ENCODE measurements at regions not wholly inside any gene's neighbourhood (a gene's known extent, or its start where the extent isn't known, plus 50 kb on each side); places are given as distances from the start of the nearest gene placed in this dataset.
"Not testable (repeated sequence)": the region's sequence is repeated elsewhere in the genome, so short reads cannot be mapped to it uniquely, and the experiment has no call there.

DNA sequence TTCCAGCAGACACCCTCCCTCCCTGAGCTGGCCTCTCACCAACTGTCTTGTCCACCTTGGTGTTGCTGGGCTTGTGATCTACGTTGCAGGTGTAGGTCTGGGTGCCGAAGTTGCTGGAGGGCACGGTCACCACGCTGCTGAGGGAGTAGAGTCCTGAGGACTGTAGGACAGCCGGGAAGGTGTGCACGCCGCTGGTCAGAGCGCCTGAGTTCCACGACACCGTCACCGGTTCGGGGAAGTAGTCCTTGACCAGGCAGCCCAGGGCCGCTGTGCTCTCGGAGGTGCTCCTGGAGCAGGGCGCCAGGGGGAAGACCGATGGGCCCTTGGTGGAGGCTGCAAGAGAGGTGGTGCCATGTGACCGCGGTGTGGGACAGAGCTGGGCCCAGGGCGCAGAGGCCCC lies 118.1 kb downstream of the TMEM121 start:
- intact Hi-C loops (cut with DNase I); H3K36me3 ChIP-seq (ENCODE audit: control insufficient read depth in 1 of 2, insufficient read depth in 2 of 2, low read length in 1 of 2); H3K4me1 ChIP-seq (ENCODE audit: control insufficient read depth in 1 of 2, insufficient read depth in 2 of 2, low read length in 2 of 2); DNase-seq; ATAC-seq (ENCODE audit: low FRiP score); H3K27ac ChIP-seq (ENCODE audit: low read depth in 1 of 2, low read length in 2 of 2); H3K27me3 ChIP-seq (ENCODE audit: control insufficient read depth in 1 of 2, insufficient read depth in 2 of 2, low read length in 1 of 2); H3K9me3 ChIP-seq (ENCODE audit: control insufficient read depth, low read length); H3K4me3 ChIP-seq (ENCODE audit: low read length in 2 of 2): not testable (repeated sequence)
- 92 to 93% methylated on average over 16 to 19 of the region's 19 CpGs for whole genome bisulfite sequencing, 2 donors

DNA sequence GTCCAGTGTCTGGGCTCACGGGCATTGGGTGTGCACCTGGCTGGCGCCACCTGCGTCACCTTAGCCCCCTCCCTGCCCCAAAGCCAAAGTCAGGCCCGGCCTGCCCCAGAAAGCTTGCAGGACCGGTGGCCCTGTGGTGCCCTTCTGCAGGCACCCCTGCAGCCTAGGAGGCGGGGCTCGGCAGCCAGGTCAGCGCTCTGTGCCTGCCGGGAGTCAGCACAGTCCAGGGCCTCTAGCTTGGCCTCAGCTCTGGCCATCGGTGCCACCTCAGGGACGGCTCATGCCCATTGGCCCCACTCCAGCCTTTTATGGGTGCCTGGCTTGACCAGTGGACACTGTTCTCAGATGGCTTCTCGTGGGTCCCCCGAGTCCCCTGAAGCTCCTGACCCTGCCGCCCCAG lies 118.5 kb downstream of the TMEM121 start:
- H3K4me3 ChIP-seq (ENCODE audit: low read length in 2 of 2); H3K27ac ChIP-seq (ENCODE audit: low read depth in 1 of 2, low read length in 2 of 2); H3K4me1 ChIP-seq (ENCODE audit: control insufficient read depth in 1 of 2, insufficient read depth in 2 of 2, low read length in 2 of 2); intact Hi-C loops (cut with DNase I); H3K9me3 ChIP-seq (ENCODE audit: control insufficient read depth, low read length); H3K27me3 ChIP-seq (ENCODE audit: control insufficient read depth in 1 of 2, insufficient read depth in 2 of 2, low read length in 1 of 2); ATAC-seq (ENCODE audit: low FRiP score); DNase-seq; H3K36me3 ChIP-seq (ENCODE audit: control insufficient read depth in 1 of 2, insufficient read depth in 2 of 2, low read length in 1 of 2): not testable (repeated sequence)
- WGBS, 2 donors: 60 to 75% methylated on average over 1 to 11 of the region's 14 CpGs

- H3K9me3 ChIP-seq (ENCODE audit: control insufficient read depth, low read length); H3K27ac ChIP-seq (ENCODE audit: low read depth in 1 of 2, low read length in 2 of 2); DNase-seq; intact Hi-C loops (cut with DNase I); H3K4me1 ChIP-seq (ENCODE audit: control insufficient read depth in 1 of 2, insufficient read depth in 2 of 2, low read length in 2 of 2); H3K27me3 ChIP-seq (ENCODE audit: control insufficient read depth in 1 of 2, insufficient read depth in 2 of 2, low read length in 1 of 2); H3K36me3 ChIP-seq (ENCODE audit: control insufficient read depth in 1 of 2, insufficient read depth in 2 of 2, low read length in 1 of 2); H3K4me3 ChIP-seq (ENCODE audit: low read length in 2 of 2): not testable (repeated sequence)
- ATAC-seq (ENCODE audit: low FRiP score): peak; percentile 56
- no CpG with 5 or more reads among the region's 6 CpGs for WGBS, 2 donors
Measured at GRCh38 chr14:105645389-105645788, 119.0 kb downstream of the TMEM121 start.

GRCh38 chr14:105646175-105646574 lies 119.8 kb downstream of the TMEM121 start:
- peak in 1 of 2 donors; percentile 63 for DNase-seq
- 46 to 51% methylated on average over 4 to 5 of the region's 5 CpGs for WGBS, 2 donors
- Histone ChIP-seq H3K36me3 (ENCODE audit: control insufficient read depth in 1 of 2, insufficient read depth in 2 of 2, low read length in 1 of 2) (no peaks in the 10 kb centered on the region), H3K27ac (ENCODE audit: low read depth in 1 of 2, low read length in 2 of 2) (no peak overlapping the region), H3K27me3 (ENCODE audit: control insufficient read depth in 1 of 2, insufficient read depth in 2 of 2, low read length in 1 of 2) (no peaks in the 10 kb centered on the region), H3K9me3 (ENCODE audit: control insufficient read depth, low read length) (no peaks in the 10 kb centered on the region), H3K4me1 (ENCODE audit: control insufficient read depth in 1 of 2, insufficient read depth in 2 of 2, low read length in 2 of 2) (no peaks in the 10 kb centered on the region), H3K4me3 (ENCODE audit: low read length in 2 of 2) (no peak overlapping the region)
- ATAC-seq (ENCODE audit: low FRiP score): no peak
- intact Hi-C loops (cut with DNase I): no loop called here

DNA sequence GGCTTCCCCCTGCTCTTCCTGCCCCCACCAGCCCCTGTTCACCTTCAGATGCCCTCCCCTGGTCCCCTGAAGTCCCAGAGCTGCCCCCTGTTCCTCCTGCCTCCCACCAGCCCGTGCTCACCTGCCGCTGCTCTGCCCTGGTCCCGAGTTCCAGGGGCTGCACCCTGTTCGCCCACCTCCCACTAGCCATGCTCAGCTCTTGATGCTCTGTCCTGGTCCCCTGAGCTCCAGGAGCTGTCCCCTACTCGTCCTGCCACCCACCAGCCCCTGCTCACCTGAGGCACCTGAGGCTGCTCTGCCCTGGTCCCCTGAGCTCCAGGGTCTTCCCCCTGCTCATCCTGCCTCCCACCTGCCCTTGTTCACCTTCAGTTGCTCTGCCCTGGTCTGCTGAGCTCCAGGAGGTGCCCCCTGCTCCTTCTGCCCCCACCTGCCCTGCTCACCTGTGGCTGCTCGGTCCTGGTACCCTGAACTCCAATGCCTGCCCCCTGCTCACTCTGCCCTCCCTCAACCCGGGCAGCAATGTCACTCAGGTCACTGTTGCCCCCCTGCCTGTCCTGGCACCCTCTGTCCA lies 120.4 kb downstream of the TMEM121 start:
- intact Hi-C loops (cut with DNase I); H3K4me3 ChIP-seq (ENCODE audit: low read length in 2 of 2): not testable (repeated sequence)

DNA sequence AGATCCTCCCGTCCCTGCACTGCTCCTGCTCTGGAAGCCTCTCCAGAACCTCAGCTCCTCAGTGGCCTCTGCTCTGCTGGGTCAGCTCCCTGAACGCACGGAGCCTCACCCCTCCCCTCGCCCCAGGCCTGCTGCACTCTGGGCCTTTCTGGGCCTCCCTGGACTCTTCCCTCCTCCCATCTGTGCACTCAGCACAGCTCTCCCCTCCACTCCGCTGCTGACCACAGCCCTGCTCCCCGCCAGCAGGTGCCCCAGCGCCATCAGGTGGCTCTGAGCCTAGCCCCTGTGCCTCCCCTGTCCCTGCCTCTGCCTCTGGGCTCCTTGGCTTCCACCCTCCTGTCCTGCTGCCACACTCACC lies 121.0 kb downstream of the TMEM121 start:
- 72 to 78% methylated on average over 7 of the region's 7 CpGs for WGBS, 2 donors
- peak; percentile 19 for ATAC-seq (ENCODE audit: low FRiP score)

More for the DNA sequence above, 120.4 kb downstream of the TMEM121 start:
- not testable (repeated sequence) for H3K27me3 ChIP-seq (ENCODE audit: control insufficient read depth in 1 of 2, insufficient read depth in 2 of 2, low read length in 1 of 2); ATAC-seq (ENCODE audit: low FRiP score); H3K27ac ChIP-seq (ENCODE audit: low read depth in 1 of 2, low read length in 2 of 2); H3K36me3 ChIP-seq (ENCODE audit: control insufficient read depth in 1 of 2, insufficient read depth in 2 of 2, low read length in 1 of 2); H3K9me3 ChIP-seq (ENCODE audit: control insufficient read depth, low read length); DNase-seq; H3K4me1 ChIP-seq (ENCODE audit: control insufficient read depth in 1 of 2, insufficient read depth in 2 of 2, low read length in 2 of 2)
- WGBS, 2 donors: 66 to 68% methylated on average over 7 of the region's 7 CpGs

GRCh38 chr14:105647784-105648608 lies 121.6 kb downstream of the TMEM121 start:
- H3K27ac ChIP-seq (ENCODE audit: low read depth in 1 of 2, low read length in 2 of 2): no peak overlapping the region
- H3K4me1 ChIP-seq (ENCODE audit: control insufficient read depth in 1 of 2, insufficient read depth in 2 of 2, low read length in 2 of 2): no peaks in the 10 kb centered on the region
- H3K4me3 ChIP-seq (ENCODE audit: low read length in 2 of 2): no peak overlapping the region
- no peaks in the 10 kb centered on the region for H3K27me3 ChIP-seq (ENCODE audit: control insufficient read depth in 1 of 2, insufficient read depth in 2 of 2, low read length in 1 of 2)
- intact Hi-C loops (cut with DNase I): no loop called here
- ATAC-seq (ENCODE audit: low FRiP score): peak; percentile 10
- WGBS, 2 donors: 82 to 85% methylated on average over 28 to 30 of the region's 30 CpGs
- no peaks in the 10 kb centered on the region for H3K9me3 ChIP-seq (ENCODE audit: control insufficient read depth, low read length)
- no peaks in the 10 kb centered on the region for H3K36me3 ChIP-seq (ENCODE audit: control insufficient read depth in 1 of 2, insufficient read depth in 2 of 2, low read length in 1 of 2)
- no peak for DNase-seq

More for the DNA sequence above, 121.0 kb downstream of the TMEM121 start:
- DNase-seq; intact Hi-C loops (cut with DNase I); H3K27me3 ChIP-seq (ENCODE audit: control insufficient read depth in 1 of 2, insufficient read depth in 2 of 2, low read length in 1 of 2); H3K36me3 ChIP-seq (ENCODE audit: control insufficient read depth in 1 of 2, insufficient read depth in 2 of 2, low read length in 1 of 2); H3K4me1 ChIP-seq (ENCODE audit: control insufficient read depth in 1 of 2, insufficient read depth in 2 of 2, low read length in 2 of 2); H3K9me3 ChIP-seq (ENCODE audit: control insufficient read depth, low read length); H3K27ac ChIP-seq (ENCODE audit: low read depth in 1 of 2, low read length in 2 of 2); H3K4me3 ChIP-seq (ENCODE audit: low read length in 2 of 2): not testable (repeated sequence)

GRCh38 chr14:105648609-105649535 lies 122.5 kb downstream of the TMEM121 start:
- not testable (repeated sequence) for DNase-seq; H3K4me1 ChIP-seq (ENCODE audit: control insufficient read depth in 1 of 2, insufficient read depth in 2 of 2, low read length in 2 of 2)

More at GRCh38 chr14:105648609-105649535, 122.5 kb downstream of the TMEM121 start:
- H3K36me3 ChIP-seq (ENCODE audit: control insufficient read depth in 1 of 2, insufficient read depth in 2 of 2, low read length in 1 of 2); H3K9me3 ChIP-seq (ENCODE audit: control insufficient read depth, low read length); ATAC-seq (ENCODE audit: low FRiP score); H3K4me3 ChIP-seq (ENCODE audit: low read length in 2 of 2); H3K27me3 ChIP-seq (ENCODE audit: control insufficient read depth in 1 of 2, insufficient read depth in 2 of 2, low read length in 1 of 2); H3K27ac ChIP-seq (ENCODE audit: low read depth in 1 of 2, low read length in 2 of 2); intact Hi-C loops (cut with DNase I): not testable (repeated sequence)
- WGBS, 2 donors: 60 to 61% methylated on average over 12 to 13 of the region's 13 CpGs
